Vagina (tissue), 2 donors: ENCODE measurements at regions not wholly inside any gene's neighbourhood (a gene's known extent, or its start where the extent isn't known, plus 50 kb on each side); places are given as distances from the start of the nearest gene placed in this dataset.

ENCODE experiments used
- DNase-seq, 2 donors: peaks; one replicate each; pipeline ENCODE4 v3.0.0-alpha.2; 2017; ENCODE audit errors: extremely low spot score in 2 of 2
- H3K27ac ChIP-seq: fragments of 200-600 bp; sonication (generic); one replicate; pipeline ENCODE4 v1.5.1; 2019
- H3K27me3 ChIP-seq: fragments of 200-600 bp; sonication (generic); one replicate; pipeline ENCODE4 v1.5.1; 2019
- H3K36me3 ChIP-seq, 2 donors: fragments of 200-600 bp; sonication (generic); one replicate each; pipeline ENCODE4 v1.5.1; 2017 to 2019
- H3K4me1 ChIP-seq: fragments of 200-600 bp; sonication (generic); one replicate; pipeline ENCODE4 v1.5.1; 2019
- H3K4me3 ChIP-seq, 2 donors: fragments of 200-600 bp; sonication (generic); 1 replicate in 1 of 2; 2 replicates in 1 of 2; pipeline ENCODE4 v1.5.1; 2016 to 2019
- H3K9me3 ChIP-seq: fragments of 200-600 bp; sonication (generic); one replicate; pipeline ENCODE4 v1.5.1; 2019
- CTCF ChIP-seq, 3 experiments: fragments of 450-650 bp in 2 of 3; fragments of 200-600 bp in 1 of 3; sonication (generic) in 1 of 3; IDR thresholded peaks; one replicate each; pipeline ENCODE4 v1.5.1; 2017 to 2019; ENCODE audit warnings: antibody characterized with exemption in 3 of 3, mild to moderate bottlenecking in 2 of 3, moderate library complexity in 2 of 3
- POLR2A ChIP-seq, 2 donors: fragments of 450-650 bp; IDR thresholded peaks; one replicate each; pipeline ENCODE4 v1.6.1; 2017; ENCODE audit warnings: antibody characterized with exemption in 2 of 2, mild to moderate bottlenecking in 2 of 2, moderate library complexity in 2 of 2
- POLR2AphosphoS5 ChIP-seq, 2 donors: sonication (generic); formaldehyde crosslinking; IDR thresholded peaks; one replicate each; pipeline ENCODE4 v1.9.0; 2017; ENCODE audit warnings: antibody characterized with exemption in 2 of 2, mild to moderate bottlenecking in 2 of 2, low read depth in 1 of 2; ENCODE audit not compliant: insufficient read depth in 1 of 2
- intact Hi-C: fragments of 100-400 bp; cut with DNase I; formaldehyde crosslinking; loops from one replicate; pipeline ENCODE4 v1.15.1; 2023

GRCh38 chr2:57957238-57957637 lies 89.4 kb upstream of the VRK2 start:
- H3K27me3 ChIP-seq = no peaks in the 10 kb centered on the region
- TF ChIP-seq CTCF (IDR thresholded peaks at IDR 0.05) = no peak
- no peak for TF ChIP-seq POLR2A (IDR thresholded peaks at IDR 0.05)
- TF ChIP-seq POLR2AphosphoS5 (IDR thresholded peaks at IDR 0.05; ENCODE audit: insufficient read depth in 1 of 2, low read depth in 1 of 2) = no peak
- H3K36me3 ChIP-seq = no peaks in the 10 kb centered on the region
- no peaks in the 10 kb centered on the region for H3K9me3 ChIP-seq
- H3K27ac ChIP-seq = no peak overlapping the region
- no peak for DNase-seq
- H3K4me3 ChIP-seq = no peak overlapping the region
- intact Hi-C loops = no loop called here
- no peaks in the 10 kb centered on the region for H3K4me1 ChIP-seq

GRCh38 chr2:57959390-57959789 lies 87.2 kb upstream of the VRK2 start:
- Histone ChIP-seq H3K27ac (no peak overlapping the region), H3K4me3 (no peak overlapping the region), H3K36me3 (no peaks in the 10 kb centered on the region), H3K27me3 (no peaks in the 10 kb centered on the region), H3K9me3 (no peaks in the 10 kb centered on the region), H3K4me1 (no peaks in the 10 kb centered on the region)
- TF ChIP-seq POLR2A (IDR thresholded peaks at IDR 0.05) (no peak), CTCF (IDR thresholded peaks at IDR 0.05) (no peak), POLR2AphosphoS5 (IDR thresholded peaks at IDR 0.05; ENCODE audit: insufficient read depth in 1 of 2, low read depth in 1 of 2) (no peak)
- DNase-seq = no peak
- intact Hi-C loops = no loop called here

GRCh38 chr2:57962861-57963260 lies 83.7 kb upstream of the VRK2 start:
- H3K27ac ChIP-seq = no peak overlapping the region
- intact Hi-C loops = no loop called here
- no peaks in the 10 kb centered on the region for H3K27me3 ChIP-seq
- TF ChIP-seq CTCF (IDR thresholded peaks at IDR 0.05) = no peak
- TF ChIP-seq POLR2A (IDR thresholded peaks at IDR 0.05) = no peak
- no peak for TF ChIP-seq POLR2AphosphoS5 (IDR thresholded peaks at IDR 0.05; ENCODE audit: insufficient read depth in 1 of 2, low read depth in 1 of 2)
- H3K36me3 ChIP-seq = no peaks in the 10 kb centered on the region
- no peak overlapping the region for H3K4me3 ChIP-seq
- H3K4me1 ChIP-seq = no peaks in the 10 kb centered on the region
- no peaks in the 10 kb centered on the region for H3K9me3 ChIP-seq
- no peak for DNase-seq

GRCh38 chr2:57965219-57965618 lies 81.4 kb upstream of the VRK2 start:
- no peaks in the 10 kb centered on the region for H3K9me3 ChIP-seq
- intact Hi-C loops = no loop called here
- TF ChIP-seq POLR2A (IDR thresholded peaks at IDR 0.05) (no peak), POLR2AphosphoS5 (IDR thresholded peaks at IDR 0.05; ENCODE audit: insufficient read depth in 1 of 2, low read depth in 1 of 2) (no peak), CTCF (IDR thresholded peaks at IDR 0.05) (no peak)

GRCh38 chr2:57965961-57966360 lies 80.6 kb upstream of the VRK2 start:
- no peaks in the 10 kb centered on the region for H3K36me3 ChIP-seq
- TF ChIP-seq POLR2A (IDR thresholded peaks at IDR 0.05) (no peak), POLR2AphosphoS5 (IDR thresholded peaks at IDR 0.05; ENCODE audit: insufficient read depth in 1 of 2, low read depth in 1 of 2) (no peak), CTCF (IDR thresholded peaks at IDR 0.05) (no peak)
- H3K27ac ChIP-seq = no peak overlapping the region
- intact Hi-C loops = no loop called here
- no peaks in the 10 kb centered on the region for H3K9me3 ChIP-seq
- no peak for DNase-seq
- H3K27me3 ChIP-seq = no peaks in the 10 kb centered on the region
- no peaks in the 10 kb centered on the region for H3K4me1 ChIP-seq
- H3K4me3 ChIP-seq = no peak overlapping the region

More at GRCh38 chr2:57965219-57965618, 81.4 kb upstream of the VRK2 start:
- no peak overlapping the region for H3K27ac ChIP-seq
- no peaks in the 10 kb centered on the region for H3K27me3 ChIP-seq
- H3K36me3 ChIP-seq = no peaks in the 10 kb centered on the region
- H3K4me3 ChIP-seq = no peak overlapping the region
- no peaks in the 10 kb centered on the region for H3K4me1 ChIP-seq
- DNase-seq = no peak
